Caco-2 (cell line): ENCODE measurements at regions not wholly inside any gene's neighbourhood (a gene's known extent, or its start where the extent isn't known, plus 50 kb on each side); places are given as distances from the start of the nearest gene placed in this dataset.

ENCODE experiments used
- BruUV-seq: library from RNA; stranded (reverse); fragments of 400-500 nt; replicated peaks from 2 replicates; lab custom pipeline; 2021; lab: Mats Ljungman, UMichigan
- CTCF ChIA-PET: fragments of 300-600 bp; sonication (Branson Sonifier 250); formaldehyde crosslinking; loops from one replicate; lab custom pipeline; 2022; ENCODE audit warnings: antibody characterized with exemption; lab: Charles Lee
- POLR2A ChIA-PET: fragments of 300-600 bp; sonication (Branson Sonifier 250); formaldehyde crosslinking; loops from one replicate; lab custom pipeline; 2022; ENCODE audit warnings: antibody characterized with exemption; lab: Charles Lee
- DNase-seq, 2 experiments: peaks; one replicate each; pipeline versions ENCODE4 v3.0.0 to v3.0.0-alpha.2; 2020 to 2022
- H3K27me3 ChIP-seq: replicated peaks from 2 replicates; pipeline ENCODE4 v1.6.0; 2011; ENCODE audit warnings: low read length; ENCODE audit not compliant: control insufficient read depth, insufficient read depth
- H3K36me3 ChIP-seq: 2 replicates; pipeline ENCODE4 v1.5.1; 2011; ENCODE audit warnings: low read length; ENCODE audit not compliant: control insufficient read depth, insufficient read depth
- H3K4me1 ChIP-seq: fragments of 250-450 bp; sonication (Bioruptor Pico); 2 replicates; pipeline ENCODE4 v1.5.1; 2020; ENCODE audit warnings: mild to moderate bottlenecking
- H3K4me3 ChIP-seq: 2 replicates; pipeline ENCODE4 v1.5.1; 2011; ENCODE audit warnings: low read depth, mild to moderate bottlenecking, control low read depth, low read length
- H3K9me3 ChIP-seq: fragments of 250-450 bp; sonication (Bioruptor Pico); 2 replicates; pipeline ENCODE4 v1.5.1; 2020; ENCODE audit warnings: mild to moderate bottlenecking, moderate library complexity
- H3K27ac Mint-ChIP-seq: one replicate; pipeline ENCODE4 v1.8.0; 2022; ENCODE audit warnings: mixed read lengths; ENCODE audit not compliant: unreplicated experiment
- H3K27me3 Mint-ChIP-seq: one replicate; pipeline ENCODE4 v1.8.0; 2022; ENCODE audit warnings: mixed read lengths; ENCODE audit not compliant: insufficient read depth, unreplicated experiment
- H3K36me3 Mint-ChIP-seq: one replicate; pipeline ENCODE4 v1.8.0; 2022; ENCODE audit warnings: mild to moderate bottlenecking, mixed read lengths; ENCODE audit not compliant: insufficient read depth, unreplicated experiment
- H3K4me1 Mint-ChIP-seq: one replicate; pipeline ENCODE4 v1.8.0; 2022; ENCODE audit warnings: low read depth, mixed read lengths; ENCODE audit not compliant: unreplicated experiment
- H3K4me3 Mint-ChIP-seq: one replicate; pipeline ENCODE4 v1.8.0; 2022; ENCODE audit warnings: mild to moderate bottlenecking, moderate library complexity, mixed read lengths; ENCODE audit not compliant: unreplicated experiment
- H3K9me3 Mint-ChIP-seq: one replicate; pipeline ENCODE4 v1.8.0; 2022; ENCODE audit warnings: mixed read lengths; ENCODE audit not compliant: unreplicated experiment
- CTCF ChIP-seq, 2 experiments: fragments of 200-600 bp in 1 of 2; IDR thresholded peaks; 1 replicate in 1 of 2; 2 replicates in 1 of 2; pipeline versions ENCODE4 v1.5.1 to v1.8.0; 2011 to 2022; ENCODE audit warnings: antibody characterized with exemption in 1 of 2, control low read depth in 1 of 2, inconsistent platforms in 1 of 2, low read depth in 1 of 2, low read length in 1 of 2, mild to moderate bottlenecking in 1 of 2, moderate library complexity in 1 of 2; ENCODE audit not compliant: insufficient read depth in 1 of 2, severe bottlenecking in 1 of 2, unreplicated experiment in 1 of 2
- intact Hi-C: fragments of 100-400 bp; cut with micrococcal nuclease; formaldehyde crosslinking; loops from one replicate; pipeline ENCODE4 v1.10.0; 2022; ENCODE audit not compliant: unreplicated experiment

GRCh38 chr5:68459093-68459809, 243.7 kb downstream of the PIK3R1 start:
- H3K27ac Mint-ChIP-seq = no peak overlapping the region
- H3K36me3 Mint-ChIP-seq = no peaks in the 10 kb centered on the region
- no TSS peak for BruUV-seq
- no peak for TF ChIP-seq CTCF (IDR thresholded peaks at IDR 0.05; ENCODE audit: insufficient read depth in 1 of 2, low read depth in 1 of 2, low read length in 1 of 2, severe bottlenecking in 1 of 2, unreplicated experiment in 1 of 2)
- Histone ChIP-seq H3K4me3 (no peak overlapping the region), H3K36me3 (no peaks in the 10 kb centered on the region), H3K4me1 (peaks cover 22% of the 10 kb centered on the region), H3K27me3 (no peaks in the 10 kb centered on the region), H3K9me3 (no peaks in the 10 kb centered on the region)
- H3K9me3 Mint-ChIP-seq = no peaks in the 10 kb centered on the region
- ChIA-PET CTCF (no interaction called here), POLR2A (no interaction called here)
- intact Hi-C loops = no loop called here
- no peak for DNase-seq
- H3K4me3 Mint-ChIP-seq = no peak overlapping the region
- no peaks in the 10 kb centered on the region for H3K4me1 Mint-ChIP-seq
- no peaks in the 10 kb centered on the region for H3K27me3 Mint-ChIP-seq

- no peaks in the 10 kb centered on the region for H3K27me3 ChIP-seq
- Mint-ChIP-seq H3K4me1 (no peaks in the 10 kb centered on the region), H3K9me3 (no peaks in the 10 kb centered on the region), H3K27me3 (no peaks in the 10 kb centered on the region), H3K36me3 (no peaks in the 10 kb centered on the region), H3K27ac (no peak overlapping the region), H3K4me3 (no peak overlapping the region)
- intact Hi-C loops = loop anchor here (1.0 to 10.0 kb wide), 3 partner anchors 79 to 205 kb away; no protein-coding TSS in a partner anchor
- H3K36me3 ChIP-seq = no peaks in the 10 kb centered on the region
- POLR2A ChIA-PET = no interaction called here
- no peak overlapping the region for H3K4me3 ChIP-seq
- CTCF ChIA-PET = no interaction called here
- no TSS peak for BruUV-seq
- peaks cover 22% of the 10 kb centered on the region for H3K4me1 ChIP-seq
- no peak for DNase-seq
- H3K9me3 ChIP-seq = no peaks in the 10 kb centered on the region
- TF ChIP-seq CTCF (IDR thresholded peaks at IDR 0.05; ENCODE audit: insufficient read depth in 1 of 2, low read depth in 1 of 2, low read length in 1 of 2, severe bottlenecking in 1 of 2, unreplicated experiment in 1 of 2) = no peak
Observed at GRCh38 chr5:68459810-68460139, 244.2 kb downstream of the PIK3R1 start.

- no peak overlapping the region for H3K4me3 Mint-ChIP-seq
- H3K4me1 Mint-ChIP-seq = no peaks in the 10 kb centered on the region
- H3K27me3 Mint-ChIP-seq = no peaks in the 10 kb centered on the region
- intact Hi-C loops = loop anchor here (1.0 to 10.0 kb wide), 3 partner anchors 80 to 205 kb away; no protein-coding TSS in a partner anchor
- Histone ChIP-seq H3K4me3 (no peak overlapping the region), H3K27me3 (no peaks in the 10 kb centered on the region), H3K9me3 (no peaks in the 10 kb centered on the region), H3K4me1 (peaks cover 22% of the 10 kb centered on the region), H3K36me3 (no peaks in the 10 kb centered on the region)
- no peaks in the 10 kb centered on the region for H3K36me3 Mint-ChIP-seq
- H3K9me3 Mint-ChIP-seq = no peaks in the 10 kb centered on the region
- peak in 1 of 2 experiments; percentile 28 for DNase-seq
- H3K27ac Mint-ChIP-seq = no peak overlapping the region
- peak; percentile 30 to 52 for TF ChIP-seq CTCF (IDR thresholded peaks at IDR 0.05; ENCODE audit: insufficient read depth in 1 of 2, low read depth in 1 of 2, low read length in 1 of 2, severe bottlenecking in 1 of 2, unreplicated experiment in 1 of 2)
- ChIA-PET POLR2A (no interaction called here), CTCF (no interaction called here)
- BruUV-seq = no TSS peak
Observed at GRCh38 chr5:68460147-68460798, 244.7 kb downstream of the PIK3R1 start.
